ENCODE measurements at regions not wholly inside any gene's neighbourhood (a gene's known extent, or its start where the extent isn't known, plus 50 kb on each side); places are given as distances from the start of the nearest gene placed in this dataset.

- TF ChIP-seq EZH2 (IDR thresholded peaks at IDR 0.05; ENCODE audit: low read length, missing control alignments) (no peak), CTCF (conservative IDR thresholded peaks at IDR 0.05 in 1 of 2, IDR thresholded peaks at IDR 0.05 in 1 of 2; ENCODE audit: low read depth in 1 of 2, low read length in 2 of 2) (no peak)
These were observed 815.1 kb upstream of the POU3F4 start for GRCh38 chrX:82692991-82693390.

Data from fibroblast of lung (primary cell).